GM18861 (cell line): ENCODE measurements at regions not wholly inside any gene's neighbourhood (a gene's known extent, or its start where the extent isn't known, plus 50 kb on each side); places are given as distances from the start of the nearest gene placed in this dataset.
"Not testable (repeated sequence)": the region's sequence is repeated elsewhere in the genome, so short reads cannot be mapped to it uniquely, and the experiment has no call there.

Experiments used
- ATAC-seq: cut with Tn5 transposase; IDR thresholded peaks from one replicate; pipeline ENCODE4 v1.9.1; 2021; ENCODE audit not compliant: unreplicated experiment

DNA sequence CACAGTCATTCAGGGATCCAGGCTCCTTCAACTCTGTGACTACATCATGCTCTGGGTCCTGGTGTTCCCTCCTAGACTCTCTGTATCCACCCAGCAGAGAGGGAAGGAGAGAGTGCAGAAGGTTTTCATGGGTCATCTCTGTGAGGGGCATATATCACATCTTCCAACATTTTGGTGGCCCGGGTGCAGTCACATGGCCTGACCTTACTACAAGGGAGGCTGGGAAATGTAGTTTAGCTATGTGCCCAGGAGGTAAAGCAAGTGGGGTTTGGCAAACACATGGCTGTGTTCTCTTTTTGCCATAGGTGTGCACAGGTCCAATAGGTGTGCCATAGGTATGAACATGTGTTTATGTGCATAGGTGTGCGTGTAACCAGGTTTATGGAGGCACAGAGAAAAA lies 222.2 kb upstream of the EEF2KMT start:
- no peak for ATAC-seq

DNA sequence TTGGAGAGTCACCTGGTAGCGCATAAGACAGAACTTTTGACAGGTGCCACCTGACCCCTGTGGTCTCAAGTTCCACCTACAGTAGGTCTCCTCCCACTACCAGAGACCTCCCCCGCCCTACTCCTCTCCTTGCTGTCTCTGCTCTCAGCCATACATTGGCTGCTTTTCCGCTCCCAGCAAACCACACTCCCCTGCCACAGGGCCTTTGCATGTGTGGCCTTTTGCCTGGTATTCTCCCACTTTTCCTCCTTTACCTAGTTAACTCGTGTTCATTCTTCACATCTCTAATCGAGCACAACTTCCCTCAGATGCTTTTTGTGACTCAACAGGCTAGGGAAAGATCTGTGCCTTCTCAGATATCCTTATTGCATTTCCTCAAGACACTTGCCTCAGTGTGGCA lies 218.3 kb upstream of the EEF2KMT start:
- ATAC-seq, result no peak

- ATAC-seq, result no peak
Measured at GRCh38 chr16:5314377-5314776, 216.8 kb upstream of the EEF2KMT start.

DNA sequence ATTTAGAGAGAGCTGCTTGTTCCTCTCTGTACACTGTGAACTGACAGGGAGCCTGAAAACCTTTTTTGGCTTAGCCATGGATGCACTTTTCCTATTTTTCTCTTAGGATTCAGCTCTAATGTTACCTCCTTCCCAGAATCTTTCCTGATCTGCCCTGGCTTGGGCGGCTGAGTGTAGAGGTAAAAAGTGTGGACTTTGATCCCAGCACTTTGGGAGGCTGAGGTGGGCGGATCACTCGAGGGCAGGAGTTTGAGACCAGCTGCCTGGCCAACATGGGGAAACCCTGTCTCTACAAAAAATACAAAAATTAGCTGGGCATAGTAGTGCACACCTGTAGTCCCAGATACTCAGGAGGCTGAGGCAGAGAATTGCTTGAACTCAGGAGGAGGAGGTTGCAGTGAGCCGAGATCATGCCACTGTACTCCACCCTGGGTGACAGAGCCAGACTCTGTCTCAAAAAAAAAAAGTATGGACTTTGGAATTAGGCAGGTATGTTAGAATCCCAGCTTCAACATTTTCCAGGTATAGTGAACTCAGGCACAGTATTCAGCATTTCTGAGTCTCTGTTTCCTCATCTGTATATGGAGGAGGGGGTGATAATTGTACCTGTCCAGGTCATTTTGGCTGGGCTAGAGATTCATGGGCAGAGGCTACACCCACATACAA lies 212.5 kb upstream of the EEF2KMT start:
- ATAC-seq, result no peak

- no peak for ATAC-seq
Measured at GRCh38 chr16:5305023-5305422, 207.4 kb upstream of the EEF2KMT start.

- no peak for ATAC-seq
Measured at GRCh38 chr16:5302372-5303114, 204.9 kb upstream of the EEF2KMT start.

- ATAC-seq, result no peak
Measured at GRCh38 chr16:5298202-5298601, 200.6 kb upstream of the EEF2KMT start.

- no peak for ATAC-seq
Measured at GRCh38 chr16:5296176-5296575, 198.6 kb upstream of the EEF2KMT start.

DNA sequence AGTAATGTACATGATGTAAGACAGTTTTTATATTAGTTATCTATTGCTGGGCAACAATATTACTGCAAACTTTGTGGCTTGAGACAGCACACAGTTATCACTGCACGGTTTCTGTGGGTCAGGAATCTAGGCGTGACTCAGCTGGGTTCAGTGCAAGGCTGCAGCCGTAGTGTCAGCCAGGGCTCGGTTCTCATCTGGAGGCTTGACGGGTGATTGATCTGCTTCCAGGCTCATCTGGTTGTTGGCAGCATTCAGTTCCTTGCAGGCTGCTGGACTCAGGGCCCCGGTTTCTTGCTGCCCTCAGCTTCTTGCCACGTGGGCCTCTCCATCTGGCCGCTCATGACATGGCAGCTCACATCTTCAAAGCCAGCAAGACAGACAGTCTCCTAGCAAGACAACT lies 197.7 kb upstream of the EEF2KMT start:
- ATAC-seq, result not testable (repeated sequence)

GRCh38 chr16:5282152-5282551 lies 184.6 kb upstream of the EEF2KMT start:
- ATAC-seq, result not testable (repeated sequence)

GRCh38 chr16:5257462-5257861 lies 159.9 kb upstream of the EEF2KMT start:
- ATAC-seq, result no peak

DNA sequence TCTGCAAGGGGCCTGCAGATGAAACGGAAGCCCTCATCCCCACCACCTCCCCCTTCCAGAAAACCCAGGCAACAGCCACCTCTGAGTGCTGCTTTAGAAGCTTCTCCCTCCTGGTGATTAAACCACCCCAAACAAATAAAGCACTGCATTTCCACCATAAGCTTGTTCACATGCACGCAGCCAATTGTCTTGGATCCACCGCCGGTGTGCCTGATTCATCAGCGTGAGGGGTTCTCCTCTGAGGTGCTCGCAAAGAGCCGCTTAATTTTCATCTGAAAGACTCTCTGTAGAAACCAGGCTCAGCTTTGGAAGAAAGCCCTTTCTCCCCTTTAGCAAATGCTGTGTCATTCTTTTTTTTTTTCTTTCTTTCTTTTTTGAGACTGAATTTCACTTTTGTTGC lies 155.2 kb upstream of the EEF2KMT start:
- ATAC-seq, result no peak

- ATAC-seq, result not testable (repeated sequence)
Measured at GRCh38 chr16:5247403-5247802, 149.8 kb upstream of the EEF2KMT start.

- not testable (repeated sequence) for ATAC-seq
Measured at GRCh38 chr16:5240278-5240626, 142.7 kb upstream of the EEF2KMT start.

- ATAC-seq, result not testable (repeated sequence)
Measured at GRCh38 chr16:5239472-5240277, 142.1 kb upstream of the EEF2KMT start.

DNA sequence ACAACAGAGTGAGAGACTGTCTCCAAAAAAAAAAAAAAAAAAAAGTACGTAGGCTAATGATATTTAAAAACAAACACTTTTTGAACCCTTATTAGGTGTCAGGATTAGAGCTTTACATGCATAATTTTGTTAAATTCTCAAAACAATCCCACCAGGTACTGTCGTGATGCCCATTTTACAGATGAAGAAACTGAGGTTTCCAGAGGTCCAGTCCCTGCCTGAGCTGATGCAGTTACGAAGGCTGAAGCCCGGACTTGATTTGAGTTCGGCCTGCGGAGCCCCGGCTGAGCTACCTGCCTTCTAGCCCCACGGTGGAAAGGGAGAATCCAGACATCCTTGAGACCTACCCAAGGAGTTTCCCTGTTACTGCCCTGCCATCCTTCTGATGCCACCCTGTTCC lies 137.5 kb upstream of the EEF2KMT start:
- ATAC-seq, result no peak

DNA sequence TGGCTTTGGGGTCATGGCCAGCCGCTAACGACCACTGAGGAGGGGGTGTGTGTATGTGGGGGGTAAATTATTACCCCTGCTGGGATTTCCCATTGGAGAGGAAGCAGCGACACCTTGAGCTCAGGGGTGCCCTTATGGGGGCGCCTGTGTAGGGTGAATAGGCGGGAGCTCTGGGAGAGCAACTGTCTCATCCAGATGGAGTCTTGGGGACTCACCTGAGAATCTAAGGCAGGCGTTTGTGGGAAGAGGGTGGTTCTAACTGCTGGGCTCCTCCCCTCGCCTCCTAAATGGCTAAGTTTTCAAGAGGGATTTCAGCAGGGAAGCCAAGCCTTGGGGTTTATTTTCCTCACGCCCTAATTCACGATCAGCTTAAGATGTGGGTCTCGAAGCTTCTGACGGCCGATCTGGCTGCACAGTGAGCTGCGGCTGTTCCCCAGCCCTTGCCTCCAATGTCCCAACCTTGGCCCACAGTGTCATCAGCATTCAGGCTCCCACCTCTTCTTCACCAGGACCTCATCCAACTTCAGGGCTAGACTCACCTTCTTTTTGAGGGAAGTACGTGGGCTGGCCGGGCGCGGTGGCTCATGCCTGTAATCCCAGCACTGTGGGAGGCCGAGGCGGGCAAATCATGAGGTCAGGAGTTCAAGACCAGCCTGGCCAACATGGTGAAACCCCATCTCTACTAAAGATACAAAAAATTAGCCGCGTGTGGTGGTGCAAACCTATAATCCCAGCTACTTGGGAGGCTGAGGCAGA lies 136.9 kb upstream of the EEF2KMT start:
- ATAC-seq, result no peak

- no peak for ATAC-seq
Measured at GRCh38 chr16:5231246-5231759, 133.7 kb upstream of the EEF2KMT start.

DNA sequence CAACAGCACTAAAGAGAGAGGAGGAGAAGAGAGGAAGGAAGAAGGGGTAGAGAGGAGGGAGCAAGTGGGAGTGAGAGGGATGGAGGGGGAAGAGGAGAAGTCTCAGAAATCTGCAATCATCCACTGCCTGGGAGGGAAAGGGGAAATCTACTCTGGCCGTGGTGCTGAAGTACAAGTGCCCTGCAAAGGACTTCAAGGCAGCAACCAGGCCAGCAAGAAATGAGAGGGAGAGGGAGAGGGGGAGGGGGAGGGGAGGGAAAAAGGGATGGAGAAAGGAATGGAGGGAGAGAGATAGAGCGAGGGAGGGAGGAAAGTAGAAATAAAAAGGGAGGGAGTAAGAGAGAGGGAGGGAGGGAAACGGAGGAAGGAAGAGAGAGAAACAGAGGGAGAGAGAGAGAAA lies 130.8 kb upstream of the EEF2KMT start:
- no peak for ATAC-seq

DNA sequence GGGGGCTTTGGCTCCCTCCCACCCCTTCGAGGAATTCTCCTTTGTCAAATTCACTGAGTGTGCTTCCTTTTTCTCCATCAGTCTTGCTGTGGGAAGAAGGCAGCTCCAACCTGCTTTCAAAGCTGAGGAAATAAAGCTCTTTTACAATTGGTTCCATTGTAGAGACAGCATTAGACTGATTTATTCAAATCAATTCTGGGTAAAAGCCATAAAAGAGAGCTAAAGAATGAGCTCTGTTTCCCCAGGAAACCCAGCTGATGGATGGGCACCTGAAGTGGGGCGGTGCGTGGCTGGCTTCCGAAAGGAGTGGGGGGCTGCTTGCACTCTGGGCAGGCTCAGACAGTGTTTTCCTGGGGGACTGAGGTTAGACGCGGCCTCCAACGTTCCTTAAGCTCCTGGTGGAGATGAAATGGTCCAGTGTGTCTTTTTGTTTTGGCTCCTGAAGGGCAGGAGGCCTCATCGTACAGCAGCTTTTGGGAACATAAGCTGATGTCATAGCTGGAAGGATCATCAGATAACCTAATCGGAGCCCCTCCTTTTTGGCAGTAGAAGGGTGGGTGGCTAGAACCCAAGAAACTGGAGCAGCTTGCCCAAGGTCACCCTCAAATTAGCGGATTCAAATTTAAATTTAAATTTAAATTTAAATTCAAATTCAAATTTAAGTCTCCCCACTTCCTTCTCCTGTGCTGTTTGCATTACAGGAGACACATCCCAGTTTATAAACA lies 128.5 kb upstream of the EEF2KMT start:
- no peak for ATAC-seq
